ENCODE measurements at regions not wholly inside any gene's neighbourhood (a gene's known extent, or its start where the extent isn't known, plus 50 kb on each side); places are given as distances from the start of the nearest gene placed in this dataset.

DNA sequence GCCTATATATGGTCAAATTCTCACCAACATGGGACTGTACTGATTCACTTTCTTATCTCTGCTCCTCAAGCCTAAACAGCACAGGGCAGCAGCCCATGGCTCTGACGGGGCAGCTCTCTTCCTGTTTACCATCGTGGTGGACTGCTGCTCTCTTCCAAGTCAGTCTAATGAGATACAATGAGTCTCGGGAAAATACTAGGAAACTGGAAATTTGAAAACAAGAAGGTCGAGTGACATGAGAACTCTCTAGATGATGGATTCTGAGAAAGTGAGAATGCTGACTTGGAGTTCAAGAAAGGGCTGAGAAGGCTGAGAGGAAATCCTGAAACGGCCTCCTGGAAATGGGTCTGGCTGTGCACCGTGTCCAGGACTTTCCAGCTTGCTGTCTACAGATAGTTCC lies 122.8 kb upstream of the ARGLU1 start:
- intact Hi-C loops (cut with micrococcal nuclease) = no loop called here
- no peaks in the 10 kb centered on the region for H3K9me2 ChIP-seq (ENCODE audit: insufficient read depth)
- no peaks in the 10 kb centered on the region for H3K9me3 ChIP-seq (ENCODE audit: control insufficient read depth in 1 of 2, insufficient read depth in 1 of 2, low read depth in 1 of 2, low read length in 2 of 2)
- no TSS peak for BruUV-seq (replicated peaks)
- DNase-seq (ENCODE audit: low read depth, low spot score) (no peak), ATAC-seq (no peak)
- H3K27me3 ChIP-seq (ENCODE audit: insufficient read depth, low read length) = peaks cover 74% of the 10 kb centered on the region
- H2AFZ ChIP-seq (ENCODE audit: low read depth, low read length, poor library complexity, severe bottlenecking) = no peak overlapping the region
- H4K20me1 ChIP-seq (ENCODE audit: insufficient read depth) = no peaks in the 10 kb centered on the region
- H3K9ac ChIP-seq (ENCODE audit: low read length) = no peak overlapping the region
- no peak overlapping the region for H3K4me3 ChIP-seq (replicated peaks in 1 of 2; ENCODE audit: low read depth in 1 of 2, low read length in 2 of 2)
- TF ChIP-seq EZH2phosphoT487 (IDR thresholded peaks at IDR 0.05; ENCODE audit: borderline replicate concordance) = no peak
- no peak for TF ChIP-seq ZNF274 (IDR thresholded peaks at IDR 0.05; ENCODE audit: low read depth, low read length)
- no peak for TF ChIP-seq SIN3A (IDR thresholded peaks at IDR 0.05; ENCODE audit: low read depth)
- no peak for TF ChIP-seq RAD21 (IDR thresholded peaks at IDR 0.05; ENCODE audit: low read depth)
- no peak for TF ChIP-seq JUND (IDR thresholded peaks at IDR 0.05)
- TF ChIP-seq ATF3 (IDR thresholded peaks at IDR 0.05) = no peak
- no peak for TF ChIP-seq SP1 (IDR thresholded peaks at IDR 0.05; ENCODE audit: low read depth)
- TF ChIP-seq YY1 (IDR thresholded peaks at IDR 0.05; ENCODE audit: extremely low read depth, insufficient replicate concordance, low read depth, low read length) = no peak
- TF ChIP-seq CBX3 (IDR thresholded peaks at IDR 0.05; ENCODE audit: low read depth) = no peak
- no peak for TF ChIP-seq POLR2A (IDR thresholded peaks at IDR 0.05; ENCODE audit: borderline replicate concordance, extremely low read depth, insufficient read depth, insufficient read length)
- TF ChIP-seq TCF7L2 (IDR thresholded peaks at IDR 0.05; ENCODE audit: borderline replicate concordance, extremely low read depth, insufficient read depth, insufficient read length) = no peak
- TF ChIP-seq ZFX (IDR thresholded peaks at IDR 0.05) = no peak
- no peak for TF ChIP-seq ELF1 (IDR thresholded peaks at IDR 0.05; ENCODE audit: borderline replicate concordance, low read depth)
- TF ChIP-seq EGR1 (IDR thresholded peaks at IDR 0.05; ENCODE audit: low read depth) = no peak
- TF ChIP-seq, protein P1, sequence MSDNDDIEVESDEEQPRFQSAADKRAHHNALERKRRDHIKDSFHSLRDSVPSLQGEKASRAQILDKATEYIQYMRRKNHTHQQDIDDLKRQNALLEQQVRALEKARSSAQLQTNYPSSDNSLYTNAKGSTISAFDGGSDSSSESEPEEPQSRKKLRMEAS (IDR thresholded peaks at IDR 0.05) = no peak
- TF ChIP-seq, protein P2, sequence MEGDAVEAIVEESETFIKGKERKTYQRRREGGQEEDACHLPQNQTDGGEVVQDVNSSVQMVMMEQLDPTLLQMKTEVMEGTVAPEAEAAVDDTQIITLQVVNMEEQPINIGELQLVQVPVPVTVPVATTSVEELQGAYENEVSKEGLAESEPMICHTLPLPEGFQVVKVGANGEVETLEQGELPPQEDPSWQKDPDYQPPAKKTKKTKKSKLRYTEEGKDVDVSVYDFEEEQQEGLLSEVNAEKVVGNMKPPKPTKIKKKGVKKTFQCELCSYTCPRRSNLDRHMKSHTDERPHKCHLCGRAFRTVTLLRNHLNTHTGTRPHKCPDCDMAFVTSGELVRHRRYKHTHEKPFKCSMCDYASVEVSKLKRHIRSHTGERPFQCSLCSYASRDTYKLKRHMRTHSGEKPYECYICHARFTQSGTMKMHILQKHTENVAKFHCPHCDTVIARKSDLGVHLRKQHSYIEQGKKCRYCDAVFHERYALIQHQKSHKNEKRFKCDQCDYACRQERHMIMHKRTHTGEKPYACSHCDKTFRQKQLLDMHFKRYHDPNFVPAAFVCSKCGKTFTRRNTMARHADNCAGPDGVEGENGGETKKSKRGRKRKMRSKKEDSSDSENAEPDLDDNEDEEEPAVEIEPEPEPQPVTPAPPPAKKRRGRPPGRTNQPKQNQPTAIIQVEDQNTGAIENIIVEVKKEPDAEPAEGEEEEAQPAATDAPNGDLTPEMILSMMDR (IDR thresholded peaks at IDR 0.05 in 2 of 3, conservative IDR thresholded peaks at IDR 0.05 in 1 of 3; ENCODE audit: borderline replicate concordance in 1 of 3, insufficient read depth in 1 of 3, low read depth in 2 of 3, low read length in 2 of 3) = no peak
- TF ChIP-seq CEBPB (IDR thresholded peaks at IDR 0.05; ENCODE audit: low read depth) = no peak
- no peak for TF ChIP-seq ZBTB33 (IDR thresholded peaks at IDR 0.05; ENCODE audit: extremely low read depth, insufficient replicate concordance, low read length)
- no peaks in the 10 kb centered on the region for H3K79me2 ChIP-seq (ENCODE audit: insufficient read depth, low read length)
- H3K36me3 ChIP-seq (ENCODE audit: control insufficient read depth in 1 of 2, insufficient read depth in 2 of 2, low read length in 2 of 2) = no peaks in the 10 kb centered on the region
- POLR2A ChIA-PET = no interaction called here
- RAD21 ChIA-PET (ENCODE audit: low non-redundant PET in 1 of 2, low total read pairs in 2 of 2, uncharacterized antibody in 2 of 2, unreplicated experiment in 2 of 2) = no interaction called here
- no peak overlapping the region for H3K27ac ChIP-seq (ENCODE audit: low read depth, low read length)
- H3K4me1 ChIP-seq (ENCODE audit: control insufficient read depth in 1 of 2, insufficient read depth in 2 of 2, low read length in 2 of 2) = no peaks in the 10 kb centered on the region
- no peak overlapping the region for H3K4me2 ChIP-seq (ENCODE audit: low read length)
- CTCF ChIA-PET = no interaction called here
